ENCODE measurements at regions not wholly inside any gene's neighbourhood (a gene's known extent, or its start where the extent isn't known, plus 50 kb on each side); places are given as distances from the start of the nearest gene placed in this dataset.
A peak's percentile ranks its signal among the peaks of the same experiment; 100 is the strongest.

GRCh38 chr9:30078195-30078594 is 2306.2 kb upstream of the ACO1 start:
- in situ Hi-C loops (cut with MboI; ENCODE audit: low sequenced_read_pairs), result no loop called here

More at GRCh38 chr9:30078195-30078594, 2306.2 kb upstream of the ACO1 start:
- no peak overlapping the region for H3K4me3 ChIP-seq (ENCODE audit: insufficient read depth, low read depth, low read length)
- H3K4ac ChIP-seq (ENCODE audit: low read depth, low read length), result no peak overlapping the region
- H4K5ac ChIP-seq (ENCODE audit: low read depth, low read length), result no peak overlapping the region
- no peak overlapping the region for H3K14ac ChIP-seq (replicated peaks; ENCODE audit: low read depth, low read length)
- no peak overlapping the region for H3K27ac ChIP-seq (ENCODE audit: insufficient read depth, low read length)
- no peak overlapping the region for H3K4me2 ChIP-seq (ENCODE audit: low read depth, low read length)
- peak overlapping the region; percentile 51 for H2AFZ ChIP-seq (replicated peaks; ENCODE audit: low read length, poor library complexity)
- H3K23ac ChIP-seq (ENCODE audit: low read depth, low read length), result no peak overlapping the region
- no peaks in the 10 kb centered on the region for H3K79me1 ChIP-seq (ENCODE audit: low read depth in 1 of 2, low read length in 2 of 2)
- H3K4me1 ChIP-seq (ENCODE audit: control insufficient read depth, insufficient read depth, low read length), result no peaks in the 10 kb centered on the region
- H3K9ac ChIP-seq (ENCODE audit: low read depth, low read length), result no peak overlapping the region
- ChIA-PET POLR2A (ENCODE audit: unreplicated experiment) (no interaction called here), CTCF (no interaction called here)
- no peak overlapping the region for H2BK20ac ChIP-seq (ENCODE audit: low read depth, low read length)
- H2BK120ac ChIP-seq (ENCODE audit: low read depth, low read length), result no peak overlapping the region
- H2BK15ac ChIP-seq (ENCODE audit: low read depth, low read length), result no peak overlapping the region
- no peak overlapping the region for H4K91ac ChIP-seq (ENCODE audit: insufficient read depth, low read depth, low read length)
- H2AK9ac ChIP-seq (replicated peaks; ENCODE audit: low read depth, low read length, poor library complexity), result no peak overlapping the region
- H2BK5ac ChIP-seq (ENCODE audit: low read depth, low read length, poor library complexity, severe bottlenecking), result no peak overlapping the region
- ATAC-seq (ENCODE audit: low read depth), result no peak
- H3K56ac ChIP-seq (ENCODE audit: extremely low read depth, insufficient read depth, low read length), result no peak overlapping the region
- no peaks in the 10 kb centered on the region for H3K9me1 ChIP-seq (ENCODE audit: insufficient read depth, low read length)
- no peaks in the 10 kb centered on the region for H3K36me3 ChIP-seq (ENCODE audit: control insufficient read depth, insufficient read depth, low read length)
- no peaks in the 10 kb centered on the region for H3K27me3 ChIP-seq (ENCODE audit: control insufficient read depth, insufficient read depth, low read length)
- DNase-seq, result no peak
- no peak overlapping the region for H3K18ac ChIP-seq (ENCODE audit: low read depth, low read length)
- no peak overlapping the region for H4K8ac ChIP-seq (ENCODE audit: low read depth in 2 of 2, low read length in 2 of 2)
- WGBS, 2 experiments (ENCODE audit: extremely low coverage in 2 of 2, insufficient read length in 1 of 2), result no CpG with 5 or more reads among the region's 2 CpGs
- peaks cover 21% of the 10 kb centered on the region for H3K9me3 ChIP-seq (ENCODE audit: control insufficient read depth, insufficient read depth, low read length)
- TF ChIP-seq POLR2A (IDR thresholded peaks at IDR 0.05; ENCODE audit: low read depth, low read length), result no peak
- TF ChIP-seq RCOR1 (IDR thresholded peaks at IDR 0.05; ENCODE audit: insufficient replicate concordance, low read length), result no peak
- no peak for TF ChIP-seq RAD21 (IDR thresholded peaks at IDR 0.05; ENCODE audit: low read length)
- TF ChIP-seq MAFK (IDR thresholded peaks at IDR 0.05; ENCODE audit: low read depth, low read length), result no peak
- no peak for TF ChIP-seq MAZ (IDR thresholded peaks at IDR 0.05; ENCODE audit: borderline replicate concordance, low read depth, low read length)
- TF ChIP-seq SMC3 (IDR thresholded peaks at IDR 0.05; ENCODE audit: low read depth, low read length), result no peak
- no peak for TF ChIP-seq MXI1 (IDR thresholded peaks at IDR 0.05; ENCODE audit: borderline replicate concordance, low read depth, low read length)
- no peak for TF ChIP-seq BHLHE40 (IDR thresholded peaks at IDR 0.05; ENCODE audit: low read depth, low read length)
- no peak for TF ChIP-seq ELK1 (IDR thresholded peaks at IDR 0.05; ENCODE audit: borderline replicate concordance, low read depth, low read length)
- no peak for TF ChIP-seq USF2 (IDR thresholded peaks at IDR 0.05; ENCODE audit: low read depth, low read length)
- no peak for TF ChIP-seq CTCF (conservative IDR thresholded peaks at IDR 0.05; ENCODE audit: low read depth, low read length)
- H4K20me1 ChIP-seq (ENCODE audit: insufficient read depth, low read length), result no peaks in the 10 kb centered on the region
- dilution Hi-C loops (cut with HindIII; ENCODE audit: low sequenced_read_pairs, unreplicated experiment) (no loop called here), intact Hi-C loops (cut with micrococcal nuclease) (no loop called here)
- no peak overlapping the region for H2AK5ac ChIP-seq (ENCODE audit: low read depth, low read length)
- BruUV-seq (replicated peaks), result no TSS peak
